HFF-Myc (cell line): ENCODE measurements at regions not wholly inside any gene's neighbourhood (a gene's known extent, or its start where the extent isn't known, plus 50 kb on each side); places are given as distances from the start of the nearest gene placed in this dataset.

Experiments used
- DNase-seq: peaks from one replicate; pipeline ENCODE4 v3.0.0-alpha.2; 2011; ENCODE audit warnings: low read depth; ENCODE audit errors: extremely low read depth
- H3K4me3 ChIP-seq: replicated peaks from 2 replicates; pipeline ENCODE4 v1.5.1; 2011; ENCODE audit warnings: low read depth, mild to moderate bottlenecking, control low read depth, low read length
- CTCF ChIP-seq: IDR thresholded peaks from 2 replicates; pipeline ENCODE4 v1.5.1; 2012; ENCODE audit warnings: mild to moderate bottlenecking, low read depth, low read length, control low read depth; ENCODE audit errors: missing control alignments

DNA sequence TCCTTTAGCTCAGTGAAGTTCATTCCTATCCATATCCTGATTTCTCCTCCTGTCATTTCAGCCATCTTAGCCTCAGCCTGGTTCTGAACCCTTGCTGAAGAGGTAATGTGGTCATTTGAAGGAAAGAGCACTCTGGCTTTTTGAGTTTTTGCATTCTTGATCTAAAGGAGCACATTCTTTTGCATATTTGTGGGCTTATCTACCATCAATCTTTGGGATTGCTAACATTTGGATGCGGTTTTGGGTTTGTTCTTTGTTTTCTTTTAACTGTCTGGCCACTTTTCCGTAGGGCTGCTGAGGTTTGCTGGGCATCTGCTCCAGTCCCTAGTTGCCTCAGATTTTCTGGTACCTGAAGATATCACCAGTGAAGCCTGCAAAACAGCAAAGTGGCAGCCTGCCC lies 238.3 kb downstream of the EPM2A start:
- no peak overlapping the region for H3K4me3 ChIP-seq
- DNase-seq: no peak
- no peak for TF ChIP-seq CTCF

DNA sequence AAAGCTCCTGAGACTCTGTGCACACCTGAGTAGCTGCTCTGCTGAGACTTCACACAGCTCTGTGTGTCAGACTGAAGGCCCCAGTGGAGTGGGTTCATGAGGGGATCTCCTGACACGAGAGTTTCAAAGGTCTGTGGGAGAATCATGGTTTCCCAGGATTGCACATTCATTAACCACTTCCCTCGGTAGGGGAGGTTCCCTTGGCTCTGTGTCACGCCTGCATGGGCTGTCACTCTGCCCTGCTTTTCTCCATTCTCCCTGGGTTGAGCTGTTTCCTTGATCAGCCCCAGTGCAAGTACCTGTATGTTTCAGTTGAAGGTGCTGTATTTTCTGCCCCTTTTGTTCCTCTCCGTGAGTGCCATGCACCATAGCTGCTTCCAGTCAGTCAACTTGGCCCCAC lies 236.9 kb downstream of the EPM2A start:
- DNase-seq: no peak
- no peak overlapping the region for H3K4me3 ChIP-seq
- TF ChIP-seq CTCF: no peak

GRCh38 chr6:145502416-145502815 lies 232.9 kb downstream of the EPM2A start:
- no peak overlapping the region for H3K4me3 ChIP-seq
- no peak for TF ChIP-seq CTCF
- no peak for DNase-seq

- no peak for DNase-seq
- no peak for TF ChIP-seq CTCF
- H3K4me3 ChIP-seq: no peak overlapping the region
These were observed 229.2 kb downstream of the EPM2A start for GRCh38 chr6:145506136-145506535.

GRCh38 chr6:145506565-145506964 lies 228.8 kb downstream of the EPM2A start:
- H3K4me3 ChIP-seq: no peak overlapping the region
- no peak for TF ChIP-seq CTCF
- DNase-seq: no peak

- DNase-seq: no peak
- no peak overlapping the region for H3K4me3 ChIP-seq
- TF ChIP-seq CTCF: no peak
These were observed 228.1 kb downstream of the EPM2A start for GRCh38 chr6:145507239-145507638.

- TF ChIP-seq CTCF: peak; percentile 32
- no peak overlapping the region for H3K4me3 ChIP-seq
- no peak for DNase-seq
These were observed 227.2 kb downstream of the EPM2A start for GRCh38 chr6:145508107-145508506.
